Ovary (tissue), 3 donors: ENCODE measurements at regions not wholly inside any gene's neighbourhood (a gene's known extent, or its start where the extent isn't known, plus 50 kb on each side); places are given as distances from the start of the nearest gene placed in this dataset.

ENCODE experiments used
- CTCF ChIP-seq, 3 donors: fragments of 450-650 bp in 2 of 3; fragments of 200-600 bp in 1 of 3; IDR thresholded peaks; one replicate each; pipeline versions ENCODE4 v1.5.1 to v1.8.0; 2016 to 2022; ENCODE audit warnings: antibody characterized with exemption in 3 of 3, mild to moderate bottlenecking in 1 of 3
- EP300 ChIP-seq: sonication (generic); formaldehyde crosslinking; IDR thresholded peaks from one replicate; pipeline ENCODE4 v1.6.1; 2017; ENCODE audit warnings: antibody characterized with exemption
- POLR2A ChIP-seq: fragments of 450-650 bp; IDR thresholded peaks from one replicate; pipeline ENCODE4 v1.6.1; 2017; ENCODE audit warnings: antibody characterized with exemption, mild to moderate bottlenecking, moderate library complexity
- donor health status: DM: no; HTN: no; CAD: no.

- no peak for TF ChIP-seq CTCF (IDR thresholded peaks at IDR 0.05)
- TF ChIP-seq EP300: no peak
- TF ChIP-seq POLR2A: no peak
Observed at GRCh38 chr16:66026787-66027330, 339.6 kb upstream of the CDH5 start.
